ENCODE measurements at regions not wholly inside any gene's neighbourhood (a gene's known extent, or its start where the extent isn't known, plus 50 kb on each side); places are given as distances from the start of the nearest gene placed in this dataset.
"Not testable (repeated sequence)": the region's sequence is repeated elsewhere in the genome, so short reads cannot be mapped to it uniquely, and the experiment has no call there.

GRCh38 chr3:26293329-26293844 is 329.2 kb upstream of the LRRC3B start:
- H3K4me3 ChIP-seq (ENCODE audit: low read length), result no peak overlapping the region
- DNase-seq (ENCODE audit: low read depth, low spot score), result no peak

DNA sequence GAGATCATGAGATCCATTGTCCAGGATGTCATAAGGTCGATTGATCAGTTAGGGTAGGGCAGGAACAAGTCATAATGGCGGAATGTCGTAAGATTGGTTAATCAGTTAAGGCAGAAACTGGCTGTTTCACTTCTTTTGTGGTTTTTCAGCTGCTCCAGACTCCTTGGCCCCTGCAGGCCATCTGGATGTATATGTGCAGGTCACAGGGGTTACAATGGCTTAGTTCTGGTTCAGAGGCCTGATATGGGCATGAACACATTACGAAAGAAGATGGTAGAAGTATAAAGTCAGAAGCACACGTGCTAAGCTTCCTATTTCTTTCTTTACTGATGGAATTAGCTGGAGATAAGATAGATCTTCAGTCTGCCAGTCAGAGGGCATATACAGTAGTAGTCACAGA is 315.4 kb upstream of the LRRC3B start:
- DNase-seq (ENCODE audit: low read depth, low spot score), result no peak
- H3K4me3 ChIP-seq (ENCODE audit: low read length), result no peak overlapping the region

DNA sequence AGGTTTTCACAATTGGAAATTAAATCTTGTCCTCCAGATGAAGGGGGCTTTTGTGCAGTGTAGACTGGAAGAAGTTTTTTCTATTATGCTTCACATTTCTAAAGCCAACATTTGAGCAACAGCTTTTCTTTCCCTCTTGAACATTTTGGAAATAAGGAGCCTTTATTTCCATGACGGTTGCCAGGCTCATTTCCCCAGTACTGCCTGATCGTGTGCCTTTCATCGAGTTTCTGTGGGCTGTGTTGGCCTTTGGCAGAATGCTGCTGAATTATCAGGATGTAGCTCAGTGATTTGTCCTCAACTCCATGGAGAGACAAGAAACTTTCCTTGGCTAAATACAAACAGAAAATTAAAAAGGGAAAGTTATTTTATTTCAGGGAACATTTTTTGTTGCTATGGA is 314.8 kb upstream of the LRRC3B start:
- DNase-seq (ENCODE audit: low read depth, low spot score), result no peak
- H3K4me3 ChIP-seq (ENCODE audit: low read length), result no peak overlapping the region

DNA sequence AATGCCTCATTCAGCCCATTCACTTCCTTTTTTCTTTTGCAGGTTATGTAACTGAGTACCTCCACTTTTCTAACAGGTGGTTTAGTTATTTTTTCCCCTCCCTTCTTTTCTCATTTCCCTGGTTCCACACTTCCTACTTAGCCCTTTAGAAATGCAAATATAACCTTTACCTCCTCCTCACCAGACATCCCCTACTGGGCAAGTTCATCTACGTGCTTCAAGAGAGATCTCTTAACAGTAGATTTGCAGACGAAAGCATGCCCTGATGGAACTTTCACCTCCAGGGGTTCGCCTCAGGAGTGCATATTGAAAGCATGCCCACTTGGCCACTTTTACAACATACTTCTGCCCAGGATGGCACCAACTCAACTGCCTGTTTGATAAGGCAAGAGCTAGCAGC is 314.1 kb upstream of the LRRC3B start:
- DNase-seq (ENCODE audit: low read depth, low spot score), result no peak
- H3K4me3 ChIP-seq (ENCODE audit: low read length), result no peak overlapping the region

GRCh38 chr3:26309536-26309935 is 313.0 kb upstream of the LRRC3B start:
- DNase-seq (ENCODE audit: low read depth, low spot score); H3K4me3 ChIP-seq (ENCODE audit: low read length): not testable (repeated sequence)

GRCh38 chr3:26312816-26313215 is 309.8 kb upstream of the LRRC3B start:
- DNase-seq (ENCODE audit: low read depth, low spot score), result no peak

DNA sequence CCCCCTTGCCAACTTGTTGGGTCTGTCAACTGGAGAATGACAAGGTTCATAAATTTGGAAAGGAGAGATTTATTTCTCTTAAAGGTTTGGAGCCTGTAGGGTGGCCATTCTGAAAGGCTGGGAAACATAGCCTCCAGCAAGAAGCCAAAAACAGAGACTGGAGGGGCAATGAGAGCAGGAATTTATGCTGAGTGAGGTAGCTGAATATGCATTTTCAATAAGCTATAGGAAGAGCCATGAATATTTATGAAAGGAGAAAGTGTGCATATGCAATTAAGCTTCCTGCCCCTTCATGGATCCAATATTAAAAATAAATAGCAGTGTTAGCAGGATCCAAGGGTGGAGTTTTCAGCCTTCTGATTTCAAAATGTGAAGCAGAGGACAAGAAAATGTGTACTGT is 306.1 kb upstream of the LRRC3B start:
- no peak for DNase-seq (ENCODE audit: low read depth, low spot score)
- H3K4me3 ChIP-seq (ENCODE audit: low read length), result no peak overlapping the region

More at GRCh38 chr3:26312816-26313215, 309.8 kb upstream of the LRRC3B start:
- H3K4me3 ChIP-seq (ENCODE audit: low read length), result no peak overlapping the region

DNA sequence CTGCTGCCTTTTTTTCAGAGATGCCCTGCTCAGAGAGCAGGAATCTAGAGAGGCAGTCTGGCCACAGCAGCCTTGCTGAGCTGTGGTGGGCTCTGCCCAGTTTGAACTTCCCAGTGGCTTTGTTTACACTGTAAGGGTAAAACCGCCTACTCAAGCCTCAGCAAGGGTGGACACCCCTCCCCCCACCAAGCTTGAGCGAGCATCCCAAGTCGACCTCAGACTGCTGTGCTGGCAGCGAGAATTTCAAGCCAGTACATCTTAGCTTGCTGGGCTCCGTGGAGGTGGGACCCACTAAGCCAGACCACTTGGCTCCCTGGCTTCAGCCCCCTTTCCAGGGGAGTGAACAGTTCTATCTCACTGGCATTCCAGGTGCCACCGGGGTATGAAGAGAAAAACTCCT is 298.8 kb upstream of the LRRC3B start:
- H3K4me3 ChIP-seq (ENCODE audit: low read length); DNase-seq (ENCODE audit: low read depth, low spot score): not testable (repeated sequence)

DNA sequence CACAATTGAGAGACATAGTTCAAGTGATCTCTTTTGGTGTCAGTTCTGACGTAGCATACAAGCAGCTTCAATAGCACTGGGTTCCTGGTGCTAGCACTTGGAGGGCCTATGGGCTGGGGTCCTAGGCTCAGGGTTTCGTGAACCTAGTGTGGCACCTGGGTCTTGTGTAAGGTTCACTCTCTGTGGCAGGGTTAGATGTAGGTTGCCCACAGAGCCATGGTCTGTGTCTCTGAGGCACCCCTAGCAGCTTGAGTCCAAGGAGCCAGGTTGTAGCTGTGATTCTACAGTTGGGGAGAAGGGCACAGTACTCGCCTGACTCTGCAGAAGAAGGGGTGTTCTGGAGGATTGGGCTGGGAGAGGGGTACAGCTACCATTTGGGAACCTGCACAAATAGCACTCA is 282.6 kb upstream of the LRRC3B start:
- no peak overlapping the region for H3K4me3 ChIP-seq (ENCODE audit: low read length)
- DNase-seq (ENCODE audit: low read depth, low spot score), result no peak

GRCh38 chr3:26343647-26344046 is 278.9 kb upstream of the LRRC3B start:
- no peak for DNase-seq (ENCODE audit: low read depth, low spot score)
- H3K4me3 ChIP-seq (ENCODE audit: low read length), result no peak overlapping the region

- H3K4me3 ChIP-seq (ENCODE audit: low read length), result no peak overlapping the region
- DNase-seq (ENCODE audit: low read depth, low spot score), result no peak
Measured at GRCh38 chr3:26345613-26346012, 277.0 kb upstream of the LRRC3B start.

GRCh38 chr3:26346497-26346896 is 276.1 kb upstream of the LRRC3B start:
- H3K4me3 ChIP-seq (ENCODE audit: low read length), result no peak overlapping the region
- DNase-seq (ENCODE audit: low read depth, low spot score), result no peak

- H3K4me3 ChIP-seq (ENCODE audit: low read length), result no peak overlapping the region
- DNase-seq (ENCODE audit: low read depth, low spot score), result no peak
Measured at GRCh38 chr3:26347150-26347549, 275.4 kb upstream of the LRRC3B start.

DNA sequence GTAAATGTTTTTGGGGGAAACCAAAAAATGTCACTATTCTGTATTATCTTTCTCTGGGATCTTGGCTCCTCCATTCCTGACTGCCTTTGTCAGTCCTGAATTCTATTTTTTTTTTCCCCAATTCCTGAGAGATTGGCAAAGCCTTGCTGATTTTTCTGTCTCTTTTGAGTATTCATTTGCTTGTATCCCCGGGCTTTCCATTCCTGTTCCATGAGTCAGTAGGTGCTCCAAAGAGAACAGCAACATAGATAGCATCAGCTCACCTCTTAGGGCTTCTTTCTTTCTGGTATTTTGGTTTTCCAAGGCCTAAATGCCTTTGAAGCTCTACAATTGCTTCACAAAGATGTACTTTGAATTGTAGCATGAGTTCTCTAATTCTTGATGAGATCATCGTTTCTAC is 271.7 kb upstream of the LRRC3B start:
- DNase-seq (ENCODE audit: low read depth, low spot score), result no peak
- no peak overlapping the region for H3K4me3 ChIP-seq (ENCODE audit: low read length)

GRCh38 chr3:26353097-26353496 is 269.5 kb upstream of the LRRC3B start:
- H3K4me3 ChIP-seq (ENCODE audit: low read length), result no peak overlapping the region
- DNase-seq (ENCODE audit: low read depth, low spot score), result no peak

DNA sequence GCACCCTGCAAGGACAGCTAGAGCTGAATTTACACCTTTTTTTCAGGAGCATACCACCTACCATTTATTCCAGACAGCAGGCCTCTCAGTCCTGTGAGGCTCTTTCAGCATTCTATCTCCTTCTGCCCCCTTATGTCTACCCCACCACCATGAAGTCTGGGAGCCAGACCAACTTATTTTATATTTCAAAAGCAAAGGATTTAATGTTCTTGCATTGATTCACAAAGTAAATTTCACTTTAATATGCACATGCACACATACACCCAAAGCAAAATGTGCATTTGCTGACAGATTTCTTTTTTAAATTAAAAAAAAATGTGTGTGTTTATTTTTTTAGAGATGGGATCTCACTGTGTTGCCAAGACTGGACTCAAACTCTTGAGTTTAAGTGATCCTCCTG is 264.2 kb upstream of the LRRC3B start:
- no peak for DNase-seq (ENCODE audit: low read depth, low spot score)

GRCh38 chr3:26365706-26366105 is 256.9 kb upstream of the LRRC3B start:
- no peak overlapping the region for H3K4me3 ChIP-seq (ENCODE audit: low read length)
- DNase-seq (ENCODE audit: low read depth, low spot score), result no peak

More for the DNA sequence above, 264.2 kb upstream of the LRRC3B start:
- no peak overlapping the region for H3K4me3 ChIP-seq (ENCODE audit: low read length)

- H3K4me3 ChIP-seq (ENCODE audit: low read length), result no peak overlapping the region
- DNase-seq (ENCODE audit: low read depth, low spot score), result no peak
Measured at GRCh38 chr3:26368312-26368711, 254.3 kb upstream of the LRRC3B start.

GRCh38 chr3:26369133-26369532 is 253.4 kb upstream of the LRRC3B start:
- DNase-seq (ENCODE audit: low read depth, low spot score), result no peak
- no peak overlapping the region for H3K4me3 ChIP-seq (ENCODE audit: low read length)

GRCh38 chr3:26375843-26376530 is 246.6 kb upstream of the LRRC3B start:
- DNase-seq (ENCODE audit: low read depth, low spot score), result no peak
- H3K4me3 ChIP-seq (ENCODE audit: low read length), result no peak overlapping the region

DNA sequence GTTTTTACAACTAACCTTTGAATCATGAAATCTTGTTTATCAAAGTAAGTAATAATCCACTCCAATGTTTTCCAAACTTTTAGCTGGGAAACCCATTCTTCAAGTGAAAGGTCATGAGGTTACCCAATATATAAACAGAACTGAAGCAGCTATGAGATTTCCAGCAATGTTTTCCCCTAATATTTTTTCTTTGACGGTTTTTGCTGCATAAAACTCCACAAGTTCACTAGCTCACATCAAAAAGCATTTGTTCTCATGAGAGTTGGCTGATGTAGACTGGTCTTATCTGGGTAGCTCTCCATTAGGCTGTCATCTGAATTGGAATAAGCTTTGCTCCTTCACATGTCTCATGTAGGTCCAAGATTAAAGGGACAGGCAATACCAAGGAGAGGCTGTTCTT is 241.2 kb upstream of the LRRC3B start:
- H3K4me3 ChIP-seq (ENCODE audit: low read length), result no peak overlapping the region

More for the DNA sequence above, 241.2 kb upstream of the LRRC3B start:
- DNase-seq (ENCODE audit: low read depth, low spot score), result no peak

Data from Jurkat, Clone E6-1 (cell line).